Fibroblast of skin of abdomen (primary cell): ENCODE measurements at regions not wholly inside any gene's neighbourhood (a gene's known extent, or its start where the extent isn't known, plus 50 kb on each side); places are given as distances from the start of the nearest gene placed in this dataset.

Source experiments
- DNase-seq: peaks from one replicate; pipeline ENCODE4 v3.0.0-alpha.2; 2013

DNA sequence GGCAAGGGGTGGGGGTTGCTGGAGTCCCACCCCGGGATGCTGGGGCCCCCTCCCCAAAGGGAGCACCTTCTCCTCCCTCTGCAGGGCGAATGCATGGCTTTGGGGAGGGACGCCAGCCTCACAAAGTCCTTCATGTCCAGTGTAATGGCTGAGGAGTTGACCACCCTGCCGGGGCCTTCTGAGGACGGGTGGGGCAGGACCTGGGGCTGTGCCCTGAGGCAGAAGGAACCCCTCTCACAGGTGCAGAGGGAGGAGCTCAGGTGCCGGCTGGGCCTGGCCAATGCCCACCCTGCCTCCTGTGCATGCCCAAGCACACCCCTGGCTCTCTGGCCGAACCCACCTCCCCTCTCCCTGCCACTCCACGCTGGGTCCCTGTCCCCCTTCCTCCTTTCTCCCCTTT lies 64.3 kb upstream of the RNU6ATAC start:
- no peak for DNase-seq

DNA sequence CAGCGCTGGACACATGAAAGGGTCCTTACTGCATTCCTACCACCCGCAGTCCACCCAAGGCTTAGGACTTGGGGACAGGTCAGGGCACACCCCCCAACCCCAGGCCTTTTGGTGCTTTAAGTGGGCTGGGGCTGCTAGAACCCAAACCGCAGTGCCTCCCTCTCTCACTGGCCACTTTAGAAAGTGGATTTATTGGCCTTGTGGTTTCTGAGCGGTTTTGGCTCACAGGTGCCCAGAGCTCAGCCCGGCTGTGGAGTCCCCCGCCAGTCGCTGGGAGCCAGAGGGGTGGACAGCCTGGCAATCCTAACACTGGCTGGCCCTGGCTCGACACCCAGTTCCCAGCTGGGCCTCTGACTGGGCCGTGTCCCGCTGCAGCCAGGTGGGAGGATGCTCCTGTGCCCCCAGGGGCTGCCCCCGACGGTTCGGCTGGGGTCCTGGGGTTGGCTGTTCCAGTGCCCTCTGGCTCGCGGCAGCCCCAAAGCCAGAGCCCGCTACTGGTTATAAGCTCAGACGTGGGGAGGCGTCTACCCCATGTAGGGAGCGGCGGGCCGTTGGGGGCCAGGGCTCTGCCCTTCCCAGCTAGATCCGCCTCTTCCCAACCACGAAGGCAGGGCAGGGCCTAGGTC lies 65.2 kb upstream of the RNU6ATAC start:
- DNase-seq = no peak

DNA sequence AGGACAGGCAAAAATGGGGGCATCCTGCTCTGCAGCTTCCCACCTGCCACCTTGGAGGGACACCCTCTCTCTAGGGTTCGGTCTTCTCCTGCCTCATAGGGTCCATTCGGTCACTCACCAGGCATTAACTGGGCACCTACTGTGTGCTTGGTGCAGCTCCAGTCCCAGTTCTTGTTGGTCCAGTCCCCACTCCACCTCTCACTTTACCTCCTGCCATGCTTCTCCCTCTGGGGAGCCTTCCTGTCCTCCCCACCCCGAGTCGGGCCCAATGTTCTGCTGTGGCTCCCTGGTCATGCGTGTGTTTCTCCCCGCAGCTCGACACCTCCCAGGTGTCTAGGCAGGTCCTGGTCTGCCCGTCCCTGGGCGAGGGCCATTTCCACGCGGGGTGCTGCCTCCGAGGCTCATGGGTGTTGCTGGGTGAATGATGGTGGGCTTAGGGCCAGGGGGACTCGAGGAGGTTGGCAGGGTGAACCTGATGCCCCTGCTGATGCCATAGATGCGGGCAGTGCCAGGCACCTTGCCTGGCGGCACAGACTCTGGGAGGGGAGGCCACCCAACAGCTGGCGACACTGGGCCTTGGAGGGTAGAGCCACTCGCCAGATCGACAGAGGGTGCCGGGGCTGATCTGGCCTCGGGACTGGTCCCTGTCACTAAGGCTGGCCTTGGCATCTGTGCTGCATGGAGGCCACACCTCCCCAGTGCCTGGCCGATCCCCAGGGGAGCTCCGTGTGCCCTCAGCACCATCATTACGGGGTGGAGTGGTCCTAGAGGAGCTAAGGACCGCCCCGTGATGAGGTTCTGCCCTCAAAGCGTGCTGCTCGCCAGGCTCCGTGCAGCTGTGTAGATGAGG lies 66.0 kb upstream of the RNU6ATAC start:
- no peak for DNase-seq

DNA sequence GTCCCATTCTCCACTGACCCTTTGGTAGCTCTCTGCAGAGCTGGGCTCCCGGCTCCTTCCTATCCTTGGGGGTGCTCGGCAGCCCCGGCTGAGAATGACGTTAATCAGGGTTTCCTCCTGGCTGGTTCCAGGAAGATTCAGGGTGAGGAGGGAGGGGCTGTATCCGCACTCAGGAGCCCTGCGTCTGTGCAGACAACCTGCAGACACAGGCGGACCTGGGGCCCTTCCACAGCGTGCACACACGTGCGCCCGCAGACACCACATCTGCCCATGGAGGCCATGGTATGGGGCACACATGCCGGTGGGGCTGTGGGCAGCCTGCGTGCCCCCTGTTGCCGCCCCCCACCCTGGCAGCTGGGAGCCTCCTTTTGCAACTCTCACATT lies 66.6 kb upstream of the RNU6ATAC start:
- DNase-seq = no peak

DNA sequence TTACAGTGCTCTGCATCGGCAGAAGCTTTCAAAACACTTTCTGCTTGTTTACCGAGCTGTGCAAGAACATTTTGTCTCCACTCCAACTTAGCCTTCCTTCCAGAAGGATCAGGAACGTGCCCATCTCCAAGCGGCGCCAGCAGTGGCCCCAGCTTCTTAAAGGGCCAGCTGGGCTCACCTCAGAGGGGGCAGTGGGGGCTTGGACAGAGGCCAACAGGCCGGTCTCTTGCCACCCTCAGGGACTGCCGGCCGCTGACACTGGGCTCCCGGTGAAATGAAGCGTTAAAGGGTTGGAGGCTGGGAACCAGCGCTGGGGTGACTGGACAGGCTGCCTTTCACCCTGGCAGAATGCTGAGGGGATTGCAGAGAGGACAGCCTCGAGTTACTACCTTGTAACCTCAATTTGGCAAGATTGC lies 67.0 kb upstream of the RNU6ATAC start:
- no peak for DNase-seq

DNA sequence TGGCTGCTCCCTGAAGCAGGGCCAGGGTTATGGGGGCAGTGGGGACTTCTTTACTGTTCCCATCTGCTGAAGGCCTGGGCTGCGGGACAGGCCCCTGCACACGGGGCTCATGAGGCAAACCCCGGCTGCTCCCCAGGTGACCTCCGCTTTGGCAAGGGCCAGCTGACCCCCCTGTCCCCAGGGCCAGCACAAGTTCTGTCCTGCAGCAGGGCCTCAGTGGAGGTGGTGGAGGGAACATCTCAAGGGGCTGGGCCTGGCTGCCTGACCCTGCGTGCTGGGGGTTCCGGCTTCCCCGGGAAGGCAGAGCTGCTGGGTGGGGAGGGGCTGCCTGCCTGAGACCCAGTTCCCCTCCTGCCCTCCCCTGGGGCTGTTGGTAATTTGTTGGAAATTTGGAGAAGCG lies 67.4 kb upstream of the RNU6ATAC start:
- DNase-seq = no peak

DNA sequence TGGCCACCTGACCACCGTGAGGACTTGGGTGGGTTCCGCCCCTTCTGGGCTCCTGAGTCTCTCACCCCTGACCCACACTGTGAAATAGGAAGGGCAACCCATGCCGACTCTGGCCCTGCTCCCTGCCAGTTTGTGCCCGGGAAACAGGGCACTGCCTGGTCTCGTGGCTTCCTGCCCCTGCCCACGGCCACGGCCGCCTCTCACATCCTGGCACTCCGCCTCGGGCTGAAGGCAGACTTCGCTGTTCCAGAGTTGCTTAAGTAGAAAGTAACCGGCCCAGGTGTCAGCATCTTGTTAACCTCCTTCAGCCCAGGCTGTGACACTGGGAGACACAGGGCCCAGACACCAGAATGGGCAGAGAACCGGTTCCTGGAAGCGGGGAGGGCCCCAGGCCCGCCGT lies 68.7 kb upstream of the RNU6ATAC start:
- DNase-seq = no peak

DNA sequence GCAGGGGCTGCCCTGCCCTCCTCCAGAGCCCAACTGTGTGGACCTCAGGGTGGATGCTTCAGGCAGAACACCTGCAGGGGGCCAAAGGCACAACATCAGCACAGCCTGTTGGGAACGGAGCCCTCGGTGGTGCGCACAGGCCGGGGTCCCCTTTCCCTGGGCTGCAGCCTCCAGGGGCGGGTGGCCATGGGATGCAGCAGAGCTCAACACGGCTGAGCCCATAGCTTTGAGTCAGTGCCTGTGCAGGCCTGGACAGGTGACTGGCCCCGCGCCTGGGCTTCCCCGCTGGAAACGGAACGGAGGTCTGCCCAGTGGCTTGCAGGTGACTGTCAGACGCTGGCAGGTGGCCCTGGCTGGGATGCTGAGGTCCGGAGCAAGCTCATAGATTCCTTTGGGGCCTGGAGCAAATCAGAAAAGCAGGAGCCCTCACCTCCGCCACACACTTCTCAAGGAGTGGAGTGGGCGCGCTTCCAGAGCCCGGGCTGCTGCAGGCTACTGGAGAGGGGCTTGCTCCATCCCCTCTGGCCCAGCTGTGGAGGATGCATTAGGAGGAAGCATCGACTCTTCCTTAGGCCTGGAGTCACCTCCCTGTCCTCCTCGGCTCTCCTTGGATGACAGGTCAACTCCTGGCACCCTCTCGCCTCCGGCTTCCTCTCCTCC lies 69.8 kb upstream of the RNU6ATAC start:
- DNase-seq = no peak

DNA sequence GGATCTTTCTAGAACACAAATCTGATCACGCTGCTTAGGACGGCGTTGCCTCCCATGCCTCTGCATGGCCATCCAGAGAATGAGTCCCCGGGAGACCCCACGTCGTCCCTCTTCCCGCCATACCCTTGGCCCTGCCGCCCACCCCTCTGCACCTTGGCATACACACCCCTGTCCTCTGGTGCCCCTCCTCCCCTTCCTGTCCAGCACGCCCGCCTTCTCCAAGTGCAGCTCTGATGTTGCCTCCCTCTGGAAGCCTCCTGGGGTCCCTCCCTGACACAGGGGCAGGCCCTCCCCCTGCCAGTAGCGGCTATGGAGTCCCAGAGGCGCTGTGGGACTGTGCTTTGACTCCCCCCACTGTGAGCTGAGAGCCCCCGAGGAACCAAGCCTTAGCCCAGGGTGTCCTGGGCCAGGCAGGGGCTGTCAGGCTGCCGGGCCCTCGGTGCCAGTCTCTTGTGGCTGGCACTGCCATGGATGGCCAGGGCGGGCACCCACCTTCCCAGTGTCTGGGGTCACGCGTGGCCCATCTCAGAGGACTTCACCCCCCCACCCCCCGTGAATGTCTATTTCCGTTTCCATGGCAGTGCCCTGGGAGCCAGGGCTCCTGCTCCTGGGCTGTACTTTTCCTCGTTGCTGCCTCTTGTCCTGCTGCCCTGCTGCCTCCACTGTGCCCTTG lies 70.5 kb upstream of the RNU6ATAC start:
- no peak for DNase-seq

DNA sequence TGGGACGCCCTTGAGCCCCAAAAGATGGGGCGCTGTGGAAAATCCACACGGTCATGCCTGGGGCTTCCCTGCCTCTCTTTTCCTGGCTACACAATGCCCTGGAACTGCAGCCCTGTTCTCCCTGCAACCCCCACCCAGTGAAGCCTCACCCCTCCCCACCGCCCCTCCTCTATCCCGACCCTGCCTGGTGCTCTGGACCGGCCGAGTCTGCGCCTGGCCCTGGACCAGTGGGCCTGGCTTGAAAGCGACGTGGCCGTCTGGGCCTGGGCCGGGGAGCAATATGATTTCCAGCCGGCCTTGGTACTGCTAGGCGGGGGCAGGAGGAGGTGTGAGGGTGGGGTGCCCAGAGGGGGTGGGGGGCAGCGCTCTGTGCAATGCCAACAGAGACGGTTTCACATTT lies 71.0 kb upstream of the RNU6ATAC start:
- no peak for DNase-seq

DNA sequence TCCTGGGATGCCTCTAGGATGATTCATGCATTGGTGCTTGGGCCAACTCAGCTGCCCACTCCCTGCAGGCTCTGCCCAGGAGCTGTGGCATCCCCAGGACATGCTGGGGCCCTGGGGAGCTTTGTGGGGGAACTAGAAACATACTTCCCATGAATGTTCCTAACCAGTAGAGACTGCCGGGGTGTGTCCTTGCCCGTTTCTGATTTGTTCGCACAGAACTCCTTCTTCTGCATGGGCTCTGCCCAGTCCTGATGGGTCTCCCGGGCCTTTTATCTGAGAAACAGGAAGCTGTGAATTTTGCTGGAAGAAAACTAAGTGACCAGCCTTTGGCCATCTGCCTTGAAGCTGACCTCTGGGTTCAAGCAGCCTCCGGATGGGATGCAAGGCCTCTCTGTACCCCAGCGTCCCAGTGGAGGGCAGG lies 71.6 kb upstream of the RNU6ATAC start:
- DNase-seq = no peak

DNA sequence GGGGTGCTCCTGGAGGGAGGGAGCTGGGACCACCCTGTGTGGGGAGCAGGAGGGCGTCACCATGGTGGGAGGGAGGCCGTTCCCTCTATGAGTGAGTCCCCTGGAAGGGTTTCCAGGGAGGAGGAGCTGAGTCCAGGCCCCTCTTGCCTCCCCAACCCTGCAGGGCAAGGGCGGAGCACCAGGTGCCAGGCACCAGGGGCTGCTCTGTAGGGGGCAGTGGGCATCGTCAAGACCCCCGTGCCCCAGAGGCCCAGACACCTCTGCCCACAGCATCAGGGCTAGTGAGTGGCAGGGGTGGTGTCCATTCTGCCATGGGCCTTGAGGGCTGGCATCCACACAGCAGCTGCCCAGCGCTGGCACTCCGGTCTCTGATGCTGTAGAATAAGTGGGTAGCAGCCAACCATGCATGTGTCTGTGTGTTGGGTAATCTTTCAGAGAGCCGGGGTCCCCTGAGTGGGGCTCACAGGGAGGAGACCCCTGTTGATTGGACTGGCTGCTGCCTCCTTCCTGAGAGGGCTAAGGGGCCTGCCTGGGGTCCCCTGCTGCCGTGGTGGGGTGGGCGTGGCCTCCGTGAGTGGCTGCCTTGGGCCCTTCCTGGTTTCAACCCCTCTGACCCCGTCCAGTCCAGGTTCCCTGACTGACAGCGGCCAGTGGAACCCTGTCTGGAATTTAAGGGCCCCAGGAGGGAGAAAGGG lies 72.7 kb upstream of the RNU6ATAC start:
- no peak for DNase-seq

DNA sequence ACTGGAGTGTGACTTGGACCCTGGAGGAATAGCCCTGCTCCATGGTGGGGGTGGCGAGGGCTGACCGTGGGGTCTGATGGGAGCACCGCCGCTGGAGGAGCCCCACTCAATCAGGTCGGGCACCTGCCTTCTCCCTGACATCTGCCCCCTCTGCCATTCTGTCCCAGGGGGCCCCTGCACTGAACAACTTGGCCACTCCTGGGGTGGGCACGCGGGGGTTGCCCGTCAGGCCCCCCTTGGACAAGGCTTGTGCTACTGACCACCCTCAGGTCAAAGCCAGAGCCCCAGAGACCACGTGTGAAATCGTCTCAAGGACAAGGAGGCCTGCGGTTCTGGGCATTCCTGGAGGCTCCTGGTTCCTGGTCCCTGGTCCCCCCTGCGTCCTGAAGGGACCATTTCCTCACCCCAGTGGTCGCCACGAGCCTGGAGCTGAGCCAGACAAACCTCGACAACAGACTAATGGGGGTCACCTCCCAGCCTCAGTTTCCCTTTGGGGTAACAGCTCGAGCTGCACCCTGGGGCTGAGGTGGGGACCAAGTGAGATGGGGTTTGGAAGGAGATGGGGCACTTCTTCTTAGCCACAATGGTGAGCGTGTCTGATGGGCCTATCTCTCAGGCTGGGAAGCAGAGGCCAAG lies 73.4 kb upstream of the RNU6ATAC start:
- no peak for DNase-seq

DNA sequence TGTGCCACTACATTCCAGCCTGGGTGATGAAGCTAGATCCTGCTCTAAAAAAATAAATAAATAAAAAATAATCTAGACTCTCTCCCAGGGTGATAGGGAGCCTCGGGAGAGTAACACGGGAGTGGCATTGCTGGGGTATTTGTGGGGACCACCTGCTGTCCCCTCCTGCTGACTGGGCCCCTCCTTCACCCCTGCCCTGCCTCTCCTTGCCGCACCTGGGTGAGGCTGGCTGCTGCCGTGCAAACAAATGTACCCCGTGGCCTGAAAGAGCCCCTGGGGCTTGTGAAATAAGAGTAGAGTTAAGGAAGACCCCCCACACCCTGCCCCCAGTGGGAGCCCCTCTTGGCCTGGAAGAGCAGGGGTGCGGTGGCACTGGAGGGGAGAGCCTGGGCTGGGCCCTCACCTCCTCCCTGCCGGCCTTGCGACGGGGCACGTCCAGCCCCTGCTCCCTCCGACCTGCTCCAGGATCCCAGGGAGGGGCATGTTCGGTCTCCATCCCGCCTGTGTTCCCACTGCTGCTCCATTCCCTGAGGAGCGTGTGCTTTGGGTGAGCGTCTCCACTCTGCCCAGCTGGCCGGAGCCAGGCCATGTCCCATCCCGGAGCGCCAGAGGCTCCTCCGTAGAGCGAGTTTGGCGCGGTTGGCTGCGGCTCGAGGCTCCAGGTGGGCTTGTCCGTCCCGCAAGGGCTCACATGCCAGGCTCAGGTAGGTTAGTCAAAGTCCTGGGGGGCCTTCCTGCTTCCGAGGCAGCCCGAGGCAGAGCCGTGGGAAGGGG lies 75.0 kb upstream of the RNU6ATAC start:
- no peak for DNase-seq

DNA sequence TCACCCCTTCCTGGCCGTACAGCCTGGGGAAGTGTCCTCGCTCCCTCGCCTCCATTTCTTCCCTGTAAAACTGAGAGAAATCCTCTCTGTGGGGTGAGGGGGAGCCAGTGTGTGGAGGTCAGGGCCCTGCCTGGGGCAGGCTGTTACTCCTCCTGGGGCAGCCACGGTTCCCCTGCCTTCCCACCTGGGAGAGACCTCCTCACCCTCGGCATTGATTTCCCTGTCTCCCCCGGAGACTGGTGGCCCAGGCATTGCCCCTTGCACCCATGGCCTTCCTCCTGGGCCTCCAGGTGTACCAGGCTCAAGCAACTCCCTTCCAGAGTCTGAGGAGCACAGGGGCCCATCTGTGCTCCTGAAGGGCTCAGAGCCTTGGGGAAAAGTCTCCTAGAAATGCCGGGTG lies 75.6 kb upstream of the RNU6ATAC start:
- no peak for DNase-seq

DNA sequence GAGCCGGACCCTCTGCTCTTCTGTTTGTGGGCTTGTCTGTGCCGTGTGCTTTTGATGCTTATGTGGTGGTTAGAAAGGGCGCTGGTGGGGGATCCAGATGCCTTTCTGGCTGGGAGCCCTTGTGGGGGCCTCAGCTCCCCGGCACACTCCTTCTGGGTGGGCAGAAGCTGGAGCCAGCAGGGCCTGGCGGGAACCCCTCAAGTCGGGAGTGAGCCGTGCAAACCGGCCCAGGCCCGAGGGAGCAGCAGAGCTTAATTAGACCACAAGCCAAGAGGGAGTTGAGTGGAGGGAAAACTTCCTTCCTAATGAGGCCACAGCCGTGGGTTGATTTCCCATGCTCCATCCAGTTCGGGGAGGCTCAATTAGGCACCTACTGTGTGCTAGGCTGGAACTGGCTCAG lies 76.0 kb upstream of the RNU6ATAC start:
- DNase-seq = no peak

DNA sequence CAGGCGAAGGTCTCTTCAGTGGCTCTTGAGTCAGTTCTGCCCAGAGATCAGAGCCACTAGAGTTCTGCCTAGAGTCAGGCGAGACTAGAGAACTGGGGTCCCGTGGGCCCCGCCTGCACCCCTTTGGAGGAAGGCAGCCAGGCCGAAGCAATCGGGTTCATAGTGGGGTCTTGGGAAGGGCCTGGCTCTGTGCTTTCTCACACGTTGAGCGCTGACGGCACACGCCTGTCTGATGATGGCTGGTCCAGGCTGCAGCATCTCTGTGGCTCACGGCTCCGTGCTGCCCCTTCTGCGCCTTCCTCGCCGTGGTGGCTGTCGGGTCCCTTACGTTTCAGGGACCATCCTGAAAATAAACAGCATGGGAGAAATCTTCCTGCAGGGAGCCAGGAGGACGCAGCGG lies 78.3 kb upstream of the RNU6ATAC start:
- no peak for DNase-seq

DNA sequence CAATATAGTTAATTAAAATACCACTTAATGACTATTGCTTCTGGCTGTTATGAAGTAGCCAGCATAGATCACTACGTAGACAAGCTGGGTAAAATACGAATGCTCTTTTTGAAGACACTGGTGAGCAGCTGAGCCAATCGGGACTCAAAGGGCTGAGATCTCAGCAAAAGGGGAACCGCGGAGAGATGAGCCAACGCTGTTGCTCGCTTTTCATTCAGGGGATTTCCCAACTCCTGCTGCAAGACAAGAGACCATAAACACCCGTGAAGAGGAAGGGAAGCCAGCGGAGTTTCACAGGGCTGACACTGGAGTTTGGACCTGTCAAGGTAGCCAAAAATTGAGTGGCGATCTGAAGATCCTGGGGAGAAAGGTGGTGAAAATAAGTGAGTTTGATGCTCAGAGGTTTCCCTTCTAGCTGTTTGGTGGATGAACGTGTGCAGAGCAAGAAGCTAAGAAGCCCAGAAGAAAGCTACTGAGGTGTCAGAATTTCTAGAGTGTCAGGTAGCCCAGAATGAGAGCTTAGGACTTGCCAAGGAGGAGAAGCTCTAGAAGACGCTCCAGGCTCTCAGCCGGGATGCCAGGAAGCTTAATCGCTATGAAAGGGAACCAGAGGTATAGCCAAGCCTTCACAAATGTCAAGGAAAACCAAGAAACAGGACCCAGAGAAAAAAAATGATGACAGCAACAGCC lies 79.6 kb upstream of the RNU6ATAC start:
- no peak for DNase-seq

DNA sequence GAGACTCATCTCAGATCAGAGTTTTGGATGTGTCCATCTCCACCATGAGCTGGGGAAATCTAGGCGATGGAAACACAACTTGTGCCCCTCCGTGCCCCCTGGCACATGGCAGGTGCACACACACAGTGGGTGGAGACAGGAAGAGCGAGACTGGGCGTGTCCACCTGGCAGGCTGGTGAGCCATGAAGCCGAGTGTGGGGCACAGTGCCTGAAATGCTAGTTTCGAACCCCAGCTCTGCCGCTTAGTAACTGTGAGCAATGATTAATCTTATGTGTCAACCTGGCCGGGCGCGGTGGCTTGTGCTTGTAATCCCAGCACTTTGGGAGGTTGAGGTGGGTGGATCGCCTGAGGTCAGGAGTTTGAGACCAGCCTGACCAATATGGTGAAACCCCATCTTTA lies 80.8 kb upstream of the RNU6ATAC start:
- DNase-seq = no peak

DNA sequence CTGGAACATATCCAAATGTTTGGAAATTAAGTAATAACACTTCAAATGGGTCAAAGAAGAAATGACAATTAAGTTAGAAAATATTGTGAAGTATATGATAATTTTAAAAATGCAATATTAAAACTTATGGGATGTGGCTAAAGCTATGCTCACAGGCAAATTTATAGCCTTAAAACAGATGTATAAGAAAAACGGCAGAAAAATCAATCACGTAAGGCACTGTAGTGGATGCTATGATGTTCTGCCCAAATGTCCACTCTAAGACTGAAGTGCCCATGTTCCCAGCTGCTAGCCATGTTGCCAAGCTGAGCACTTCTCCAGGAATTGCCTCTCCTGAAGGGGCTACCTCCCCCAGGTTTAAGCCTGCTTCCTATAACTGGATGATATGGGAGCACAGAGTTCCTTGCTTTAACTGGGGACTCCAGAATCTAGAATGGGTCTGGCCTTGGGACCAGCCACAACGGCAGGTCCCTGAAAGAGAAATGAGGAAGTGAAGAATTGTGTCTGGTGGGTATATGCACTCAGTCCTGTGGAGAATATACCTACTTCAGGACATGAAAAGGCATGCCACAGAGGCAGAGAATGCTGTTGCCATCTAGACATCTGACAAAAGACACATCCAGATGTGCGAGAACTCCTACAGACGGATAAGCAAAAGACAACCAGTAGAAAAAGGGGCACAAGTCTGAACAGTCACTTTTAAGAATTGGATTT lies 78.2 kb upstream of the RXRA start:
- no peak for DNase-seq
